H1 (cell line): ENCODE measurements at regions not wholly inside any gene's neighbourhood (a gene's known extent, or its start where the extent isn't known, plus 50 kb on each side); places are given as distances from the start of the nearest gene placed in this dataset.

Experiments used
- CEBPB ChIP-seq: IDR thresholded peaks from 2 replicates; pipeline ENCODE4 v1.6.1; 2012; ENCODE audit warnings: low read depth, low read length
- FOSL1 ChIP-seq: IDR thresholded peaks from 2 replicates; pipeline ENCODE4 v1.6.1; 2011; ENCODE audit warnings: mild to moderate bottlenecking, low read depth, low read length, moderate library complexity; ENCODE audit not compliant: insufficient read depth
- KDM1A ChIP-seq: fragments of 200-600, 300-600 bp; sonication (generic); IDR thresholded peaks from 2 replicates; pipeline ENCODE4 v1.7.1; 2016; ENCODE audit warnings: mild to moderate bottlenecking, low read length, borderline replicate concordance
- SP4 ChIP-seq: IDR thresholded peaks from 2 replicates; pipeline ENCODE4 v1.6.1; 2012; ENCODE audit warnings: low read length, inconsistent platforms
- TF ChIP-seq, protein P1 (sequence below): fragments of 300-600 bp; sonication (generic); IDR thresholded peaks from 2 replicates; pipeline ENCODE4 v1.7.1; 2012; ENCODE audit warnings: low read length, moderate library complexity, mild to moderate bottlenecking, inconsistent platforms; ENCODE audit not compliant: insufficient replicate concordance
- TF ChIP-seq, protein P2 (sequence below): IDR thresholded peaks from 2 replicates; pipeline ENCODE4 v1.6.1; 2011; ENCODE audit warnings: low read depth, mild to moderate bottlenecking, low read length; ENCODE audit not compliant: insufficient read depth
- TF ChIP-seq, protein P3 (sequence below), 3 experiments: IDR thresholded peaks; 1 replicate in 2 of 3; 2 replicates in 1 of 3; pipeline versions ENCODE4 v1.5.1 to v1.6.1; 2011; ENCODE audit warnings: low read length in 3 of 3, mild to moderate bottlenecking in 3 of 3, inconsistent platforms in 2 of 3, low read depth in 1 of 3, moderate library complexity in 1 of 3; ENCODE audit not compliant: insufficient read depth in 1 of 3; ENCODE audit errors: control extremely low read depth in 1 of 3

DNA sequence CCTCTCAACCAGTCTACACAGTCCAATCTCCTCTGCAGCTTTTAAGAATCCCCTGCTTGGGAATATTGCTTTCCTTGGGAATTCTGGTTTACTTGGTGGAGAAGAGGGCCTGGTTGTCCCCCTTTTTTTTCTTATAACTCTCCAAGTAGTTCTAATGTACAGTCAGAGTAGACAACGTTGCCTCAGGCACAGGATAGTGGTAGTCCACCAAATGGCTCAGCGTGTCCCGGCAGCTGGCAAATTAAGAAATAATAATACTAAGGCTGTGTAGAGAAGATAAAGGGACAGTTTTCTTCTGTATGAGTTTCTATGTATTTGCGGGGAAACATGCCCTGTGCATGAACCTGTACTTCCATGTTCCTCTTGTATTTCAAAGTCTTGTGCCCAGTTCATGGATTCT, 145.7 kb upstream of the RREB1 start (continued):
- TF ChIP-seq, protein P1, sequence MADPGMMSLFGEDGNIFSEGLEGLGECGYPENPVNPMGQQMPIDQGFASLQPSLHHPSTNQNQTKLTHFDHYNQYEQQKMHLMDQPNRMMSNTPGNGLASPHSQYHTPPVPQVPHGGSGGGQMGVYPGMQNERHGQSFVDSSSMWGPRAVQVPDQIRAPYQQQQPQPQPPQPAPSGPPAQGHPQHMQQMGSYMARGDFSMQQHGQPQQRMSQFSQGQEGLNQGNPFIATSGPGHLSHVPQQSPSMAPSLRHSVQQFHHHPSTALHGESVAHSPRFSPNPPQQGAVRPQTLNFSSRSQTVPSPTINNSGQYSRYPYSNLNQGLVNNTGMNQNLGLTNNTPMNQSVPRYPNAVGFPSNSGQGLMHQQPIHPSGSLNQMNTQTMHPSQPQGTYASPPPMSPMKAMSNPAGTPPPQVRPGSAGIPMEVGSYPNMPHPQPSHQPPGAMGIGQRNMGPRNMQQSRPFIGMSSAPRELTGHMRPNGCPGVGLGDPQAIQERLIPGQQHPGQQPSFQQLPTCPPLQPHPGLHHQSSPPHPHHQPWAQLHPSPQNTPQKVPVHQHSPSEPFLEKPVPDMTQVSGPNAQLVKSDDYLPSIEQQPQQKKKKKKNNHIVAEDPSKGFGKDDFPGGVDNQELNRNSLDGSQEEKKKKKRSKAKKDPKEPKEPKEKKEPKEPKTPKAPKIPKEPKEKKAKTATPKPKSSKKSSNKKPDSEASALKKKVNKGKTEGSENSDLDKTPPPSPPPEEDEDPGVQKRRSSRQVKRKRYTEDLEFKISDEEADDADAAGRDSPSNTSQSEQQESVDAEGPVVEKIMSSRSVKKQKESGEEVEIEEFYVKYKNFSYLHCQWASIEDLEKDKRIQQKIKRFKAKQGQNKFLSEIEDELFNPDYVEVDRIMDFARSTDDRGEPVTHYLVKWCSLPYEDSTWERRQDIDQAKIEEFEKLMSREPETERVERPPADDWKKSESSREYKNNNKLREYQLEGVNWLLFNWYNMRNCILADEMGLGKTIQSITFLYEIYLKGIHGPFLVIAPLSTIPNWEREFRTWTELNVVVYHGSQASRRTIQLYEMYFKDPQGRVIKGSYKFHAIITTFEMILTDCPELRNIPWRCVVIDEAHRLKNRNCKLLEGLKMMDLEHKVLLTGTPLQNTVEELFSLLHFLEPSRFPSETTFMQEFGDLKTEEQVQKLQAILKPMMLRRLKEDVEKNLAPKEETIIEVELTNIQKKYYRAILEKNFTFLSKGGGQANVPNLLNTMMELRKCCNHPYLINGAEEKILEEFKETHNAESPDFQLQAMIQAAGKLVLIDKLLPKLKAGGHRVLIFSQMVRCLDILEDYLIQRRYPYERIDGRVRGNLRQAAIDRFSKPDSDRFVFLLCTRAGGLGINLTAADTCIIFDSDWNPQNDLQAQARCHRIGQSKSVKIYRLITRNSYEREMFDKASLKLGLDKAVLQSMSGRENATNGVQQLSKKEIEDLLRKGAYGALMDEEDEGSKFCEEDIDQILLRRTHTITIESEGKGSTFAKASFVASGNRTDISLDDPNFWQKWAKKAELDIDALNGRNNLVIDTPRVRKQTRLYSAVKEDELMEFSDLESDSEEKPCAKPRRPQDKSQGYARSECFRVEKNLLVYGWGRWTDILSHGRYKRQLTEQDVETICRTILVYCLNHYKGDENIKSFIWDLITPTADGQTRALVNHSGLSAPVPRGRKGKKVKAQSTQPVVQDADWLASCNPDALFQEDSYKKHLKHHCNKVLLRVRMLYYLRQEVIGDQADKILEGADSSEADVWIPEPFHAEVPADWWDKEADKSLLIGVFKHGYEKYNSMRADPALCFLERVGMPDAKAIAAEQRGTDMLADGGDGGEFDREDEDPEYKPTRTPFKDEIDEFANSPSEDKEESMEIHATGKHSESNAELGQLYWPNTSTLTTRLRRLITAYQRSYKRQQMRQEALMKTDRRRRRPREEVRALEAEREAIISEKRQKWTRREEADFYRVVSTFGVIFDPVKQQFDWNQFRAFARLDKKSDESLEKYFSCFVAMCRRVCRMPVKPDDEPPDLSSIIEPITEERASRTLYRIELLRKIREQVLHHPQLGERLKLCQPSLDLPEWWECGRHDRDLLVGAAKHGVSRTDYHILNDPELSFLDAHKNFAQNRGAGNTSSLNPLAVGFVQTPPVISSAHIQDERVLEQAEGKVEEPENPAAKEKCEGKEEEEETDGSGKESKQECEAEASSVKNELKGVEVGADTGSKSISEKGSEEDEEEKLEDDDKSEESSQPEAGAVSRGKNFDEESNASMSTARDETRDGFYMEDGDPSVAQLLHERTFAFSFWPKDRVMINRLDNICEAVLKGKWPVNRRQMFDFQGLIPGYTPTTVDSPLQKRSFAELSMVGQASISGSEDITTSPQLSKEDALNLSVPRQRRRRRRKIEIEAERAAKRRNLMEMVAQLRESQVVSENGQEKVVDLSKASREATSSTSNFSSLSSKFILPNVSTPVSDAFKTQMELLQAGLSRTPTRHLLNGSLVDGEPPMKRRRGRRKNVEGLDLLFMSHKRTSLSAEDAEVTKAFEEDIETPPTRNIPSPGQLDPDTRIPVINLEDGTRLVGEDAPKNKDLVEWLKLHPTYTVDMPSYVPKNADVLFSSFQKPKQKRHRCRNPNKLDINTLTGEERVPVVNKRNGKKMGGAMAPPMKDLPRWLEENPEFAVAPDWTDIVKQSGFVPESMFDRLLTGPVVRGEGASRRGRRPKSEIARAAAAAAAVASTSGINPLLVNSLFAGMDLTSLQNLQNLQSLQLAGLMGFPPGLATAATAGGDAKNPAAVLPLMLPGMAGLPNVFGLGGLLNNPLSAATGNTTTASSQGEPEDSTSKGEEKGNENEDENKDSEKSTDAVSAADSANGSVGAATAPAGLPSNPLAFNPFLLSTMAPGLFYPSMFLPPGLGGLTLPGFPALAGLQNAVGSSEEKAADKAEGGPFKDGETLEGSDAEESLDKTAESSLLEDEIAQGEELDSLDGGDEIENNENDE: no peak
- TF ChIP-seq SP4 (no peak), FOSL1 (no peak), KDM1A (no peak), CEBPB (no peak)
- TF ChIP-seq, protein P2, sequence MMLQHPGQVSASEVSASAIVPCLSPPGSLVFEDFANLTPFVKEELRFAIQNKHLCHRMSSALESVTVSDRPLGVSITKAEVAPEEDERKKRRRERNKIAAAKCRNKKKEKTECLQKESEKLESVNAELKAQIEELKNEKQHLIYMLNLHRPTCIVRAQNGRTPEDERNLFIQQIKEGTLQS: no peak
- TF ChIP-seq, protein P3, sequence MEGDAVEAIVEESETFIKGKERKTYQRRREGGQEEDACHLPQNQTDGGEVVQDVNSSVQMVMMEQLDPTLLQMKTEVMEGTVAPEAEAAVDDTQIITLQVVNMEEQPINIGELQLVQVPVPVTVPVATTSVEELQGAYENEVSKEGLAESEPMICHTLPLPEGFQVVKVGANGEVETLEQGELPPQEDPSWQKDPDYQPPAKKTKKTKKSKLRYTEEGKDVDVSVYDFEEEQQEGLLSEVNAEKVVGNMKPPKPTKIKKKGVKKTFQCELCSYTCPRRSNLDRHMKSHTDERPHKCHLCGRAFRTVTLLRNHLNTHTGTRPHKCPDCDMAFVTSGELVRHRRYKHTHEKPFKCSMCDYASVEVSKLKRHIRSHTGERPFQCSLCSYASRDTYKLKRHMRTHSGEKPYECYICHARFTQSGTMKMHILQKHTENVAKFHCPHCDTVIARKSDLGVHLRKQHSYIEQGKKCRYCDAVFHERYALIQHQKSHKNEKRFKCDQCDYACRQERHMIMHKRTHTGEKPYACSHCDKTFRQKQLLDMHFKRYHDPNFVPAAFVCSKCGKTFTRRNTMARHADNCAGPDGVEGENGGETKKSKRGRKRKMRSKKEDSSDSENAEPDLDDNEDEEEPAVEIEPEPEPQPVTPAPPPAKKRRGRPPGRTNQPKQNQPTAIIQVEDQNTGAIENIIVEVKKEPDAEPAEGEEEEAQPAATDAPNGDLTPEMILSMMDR (IDR thresholded peaks at IDR 0.05; ENCODE audit: control extremely low read depth in 1 of 3, insufficient read depth in 1 of 3, low read depth in 1 of 3, low read length in 3 of 3): no peak
